ENCODE measurements at regions not wholly inside any gene's neighbourhood (a gene's known extent, or its start where the extent isn't known, plus 50 kb on each side); places are given as distances from the start of the nearest gene placed in this dataset.

- TF ChIP-seq CTCF (IDR thresholded peaks at IDR 0.05) (no peak), POLR2AphosphoS5 (IDR thresholded peaks at IDR 0.05; ENCODE audit: insufficient read depth in 1 of 2, low read depth in 1 of 2) (no peak)
Measured at GRCh38 chr11:22927793-22928192, 67.5 kb upstream of the CCDC179 start.
